Stimulated activated CD8-positive, alpha-beta memory T cell treated with anti-CD3 and anti-CD28 coated beads, Interleukin-4, amount 100 ng/mL, for 4 hours (primary cell): ENCODE measurements at regions not wholly inside any gene's neighbourhood (a gene's known extent, or its start where the extent isn't known, plus 50 kb on each side); places are given as distances from the start of the nearest gene placed in this dataset.
A peak's percentile ranks its signal among the peaks of the same experiment; 100 is the strongest.

Source experiments
- DNase-seq, 2 donors: peaks; one replicate each; pipeline ENCODE4 v3.0.0-alpha.2; 2020; ENCODE audit warnings: low read depth in 2 of 2, low spot score in 1 of 2

- DNase-seq: no peak
Observed at GRCh38 chr1:34406833-34407539, 230.3 kb downstream of the C1orf94 start.

GRCh38 chr1:34408011-34408410 lies 231.3 kb downstream of the C1orf94 start:
- DNase-seq: no peak

GRCh38 chr1:34409689-34410229 lies 233.1 kb downstream of the C1orf94 start:
- no peak for DNase-seq

- DNase-seq: no peak
Observed at GRCh38 chr1:34412598-34413370, 236.1 kb downstream of the C1orf94 start.

DNA sequence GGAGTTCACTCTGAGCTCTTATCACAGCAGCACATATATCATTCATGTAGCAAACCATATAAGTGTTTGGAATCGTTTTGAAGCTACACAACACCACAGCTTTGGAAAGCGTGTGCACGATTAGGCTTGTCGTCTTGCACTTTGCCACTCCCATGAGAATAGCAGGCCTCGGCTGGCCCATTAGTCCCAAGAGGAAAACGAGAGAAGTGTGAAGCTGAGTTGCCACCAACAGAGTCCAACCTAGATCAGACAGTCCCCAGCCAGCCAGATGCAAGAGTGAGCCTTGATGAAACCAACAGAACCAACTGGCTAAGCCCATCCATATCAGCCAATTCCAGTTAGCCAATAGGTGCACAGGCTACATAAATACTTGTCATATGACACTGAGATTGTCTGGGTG lies 238.4 kb downstream of the C1orf94 start:
- no peak for DNase-seq

GRCh38 chr1:34418166-34418565 lies 241.5 kb downstream of the C1orf94 start:
- no peak for DNase-seq

DNA sequence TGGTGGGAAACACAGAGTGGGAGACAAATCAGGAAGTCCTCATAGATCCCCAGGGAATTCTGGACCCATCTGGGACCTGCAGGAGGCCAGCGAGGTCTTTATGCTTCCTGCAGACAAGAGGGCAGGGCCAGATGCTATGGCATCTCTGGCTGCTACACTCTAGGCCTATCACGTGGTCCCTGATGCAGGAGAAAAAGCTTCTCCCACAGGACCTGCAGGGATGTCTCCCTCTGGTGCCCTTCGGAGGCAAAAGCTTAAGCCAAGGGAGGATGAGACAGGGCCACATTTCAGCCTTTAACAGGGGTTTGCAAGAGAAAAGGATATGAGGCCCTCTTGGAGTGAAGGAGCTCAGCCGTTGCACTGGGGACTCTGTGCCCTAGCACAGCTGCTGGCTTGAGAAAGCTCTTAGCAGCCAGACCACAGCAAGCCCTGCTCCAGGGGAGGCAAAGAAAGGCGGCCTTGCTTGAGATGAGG lies 243.0 kb downstream of the C1orf94 start:
- no peak for DNase-seq

- no peak for DNase-seq
Observed at GRCh38 chr1:34425046-34425445, 248.3 kb downstream of the C1orf94 start.

DNA sequence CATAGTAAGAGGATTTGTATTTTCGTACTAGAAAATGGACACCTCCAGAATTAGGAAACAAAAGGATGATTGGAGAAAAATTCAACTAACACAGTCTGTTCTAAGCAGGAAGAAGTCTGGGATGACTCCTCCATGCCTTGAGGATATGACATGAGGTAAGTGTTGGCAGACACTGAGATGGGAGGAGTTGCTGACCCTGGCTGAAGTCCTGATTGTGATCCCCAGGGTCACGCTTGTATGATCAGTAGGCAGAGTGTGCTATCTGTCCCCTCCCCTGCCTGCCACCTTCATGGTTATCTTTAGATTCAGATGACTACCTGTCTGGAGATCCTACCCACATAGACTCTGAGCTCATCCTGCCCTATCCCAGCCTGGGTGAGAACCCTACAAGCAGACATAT lies 249.1 kb downstream of the C1orf94 start:
- DNase-seq: no peak

GRCh38 chr1:34426325-34426896 lies 249.7 kb downstream of the C1orf94 start:
- DNase-seq: no peak

GRCh38 chr1:34427170-34427569 lies 250.5 kb downstream of the C1orf94 start:
- no peak for DNase-seq

DNA sequence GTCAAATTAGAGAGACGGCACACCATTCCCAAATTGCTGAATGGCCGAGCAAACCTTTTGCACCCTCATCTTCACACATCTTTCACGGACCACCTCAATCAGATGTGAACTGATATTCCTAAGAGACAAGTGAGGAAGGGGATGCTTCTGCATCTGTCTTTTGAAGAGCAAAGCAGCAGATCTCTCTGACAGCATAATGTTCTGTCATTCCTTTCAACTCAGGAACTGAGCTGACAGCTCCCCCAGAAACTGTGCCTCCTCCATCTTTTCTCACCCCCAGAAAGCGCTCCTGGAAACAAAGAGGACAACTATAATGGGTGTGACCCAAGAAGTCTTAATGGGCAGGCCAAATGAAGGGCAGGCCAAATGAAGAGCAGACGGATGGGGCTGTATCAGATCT lies 256.4 kb downstream of the C1orf94 start:
- DNase-seq: no peak

DNA sequence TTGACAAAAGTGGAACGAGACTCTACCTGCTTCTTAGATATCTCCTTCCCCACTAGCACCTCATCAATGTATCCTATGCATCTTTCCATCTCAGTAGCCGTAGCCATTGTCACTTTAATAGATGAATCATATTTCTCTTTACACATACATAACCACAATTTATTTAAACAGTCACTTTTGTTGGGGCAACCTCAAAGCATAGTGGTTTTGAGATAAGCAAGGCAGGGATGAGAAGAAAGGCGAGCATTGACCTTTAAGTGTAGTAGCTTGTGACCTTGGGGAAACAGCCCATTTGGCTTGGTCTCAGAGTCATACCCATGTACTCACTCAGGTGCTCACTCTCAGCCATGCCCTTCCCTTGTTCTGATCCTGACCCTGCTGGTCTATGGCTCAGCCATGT lies 260.1 kb downstream of the C1orf94 start:
- DNase-seq: no peak

DNA sequence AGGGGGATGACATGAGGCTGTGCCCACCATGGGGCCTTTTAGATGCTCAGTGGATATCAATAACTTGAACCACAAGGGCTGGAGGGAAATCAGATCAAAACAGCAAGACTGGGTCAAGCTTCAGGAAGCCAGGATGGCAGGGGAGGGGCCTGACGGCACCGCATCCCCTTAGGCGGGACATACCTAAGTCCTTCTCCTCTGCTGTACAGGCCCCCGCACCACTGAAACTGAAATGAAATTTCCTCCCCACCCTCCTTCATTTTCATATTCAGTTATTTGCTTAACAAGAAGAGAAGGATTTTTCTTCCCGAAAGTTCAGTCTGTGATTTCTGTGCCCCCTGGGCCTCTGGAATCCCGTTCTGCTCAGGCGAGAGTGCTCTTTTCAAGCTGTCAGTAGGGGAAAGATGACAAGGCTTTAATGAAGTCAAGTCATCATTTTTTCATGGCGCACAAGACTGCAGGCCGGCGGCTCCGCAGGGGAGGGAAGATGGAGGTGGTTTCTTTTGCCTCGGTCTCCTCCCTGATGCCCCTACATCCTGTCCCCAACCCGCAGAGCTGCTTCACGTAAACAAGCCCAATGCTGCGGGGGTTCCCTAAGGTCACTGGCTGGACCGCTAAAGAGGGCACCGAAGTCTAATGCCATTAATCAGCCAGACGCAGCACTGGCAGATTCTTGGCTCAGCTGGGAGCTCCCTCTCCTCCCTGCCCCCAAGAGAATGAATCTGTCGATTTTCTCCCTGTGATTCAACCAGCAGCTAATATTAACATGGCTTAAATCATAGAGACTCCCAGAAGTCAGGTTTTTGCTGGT lies 264.8 kb downstream of the C1orf94 start:
- no peak for DNase-seq

GRCh38 chr1:34444516-34444915 lies 267.8 kb downstream of the C1orf94 start:
- DNase-seq: no peak

- no peak for DNase-seq
Observed at GRCh38 chr1:34450325-34450724, 273.6 kb downstream of the C1orf94 start.

DNA sequence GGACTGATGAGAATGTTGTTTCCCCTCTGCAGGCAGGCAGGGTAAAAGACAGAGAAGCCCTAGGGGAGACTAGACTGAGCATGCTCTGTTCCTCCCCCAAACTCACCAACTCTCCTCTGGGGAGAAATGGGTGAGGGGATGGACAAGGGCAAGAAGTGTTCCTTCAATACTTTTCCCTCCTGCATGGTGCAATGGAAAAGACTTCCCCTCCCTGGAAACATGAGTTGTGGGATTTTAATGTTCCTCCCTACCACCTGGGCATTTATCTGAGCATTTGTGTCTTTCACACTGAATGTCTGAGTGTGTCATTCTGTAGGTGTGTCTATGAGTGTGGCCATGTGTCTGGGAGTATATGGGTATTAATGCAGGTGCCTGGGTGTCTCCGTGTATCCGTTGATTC lies 275.7 kb downstream of the C1orf94 start:
- no peak for DNase-seq

DNA sequence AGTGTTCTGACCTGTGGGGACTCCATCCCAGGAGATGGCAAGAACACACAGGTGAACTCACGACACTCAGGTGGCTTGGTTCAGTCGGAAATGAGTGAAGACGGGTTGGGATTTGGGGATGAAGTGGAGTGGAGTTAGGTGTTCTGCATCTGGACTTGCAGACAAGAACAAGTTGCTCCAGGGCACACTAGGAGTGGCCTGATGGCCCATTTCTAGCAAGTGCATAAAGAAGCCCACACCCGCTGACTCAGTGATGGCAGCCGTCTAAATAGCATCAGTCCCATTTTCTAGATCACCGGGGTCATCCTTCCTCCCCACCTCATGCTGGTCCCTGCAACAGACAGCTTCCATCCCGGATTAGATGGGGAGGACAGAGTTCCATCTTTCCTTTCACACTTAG lies 278.4 kb downstream of the C1orf94 start:
- DNase-seq: no peak

DNA sequence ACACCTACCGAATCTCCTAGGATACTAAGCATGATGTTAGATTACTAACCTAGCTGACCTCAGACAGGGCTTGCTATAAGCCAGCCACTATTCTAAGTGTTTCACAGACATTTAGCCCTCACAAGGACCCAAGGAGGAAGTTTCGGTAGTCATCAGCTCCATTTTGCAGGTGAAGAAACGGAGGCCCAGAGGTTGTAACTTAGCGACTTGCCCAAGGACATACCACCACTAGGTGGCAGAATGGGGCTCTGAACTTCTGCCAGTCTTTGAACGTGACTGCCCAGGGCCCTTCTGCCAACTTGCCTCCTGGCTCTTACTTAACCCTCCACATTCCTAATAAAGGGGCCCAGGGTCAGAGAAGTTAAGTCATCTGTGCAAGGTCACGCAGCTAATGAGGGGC lies 283.5 kb downstream of the C1orf94 start:
- peak in 1 of 2 donors; percentile 1 for DNase-seq

DNA sequence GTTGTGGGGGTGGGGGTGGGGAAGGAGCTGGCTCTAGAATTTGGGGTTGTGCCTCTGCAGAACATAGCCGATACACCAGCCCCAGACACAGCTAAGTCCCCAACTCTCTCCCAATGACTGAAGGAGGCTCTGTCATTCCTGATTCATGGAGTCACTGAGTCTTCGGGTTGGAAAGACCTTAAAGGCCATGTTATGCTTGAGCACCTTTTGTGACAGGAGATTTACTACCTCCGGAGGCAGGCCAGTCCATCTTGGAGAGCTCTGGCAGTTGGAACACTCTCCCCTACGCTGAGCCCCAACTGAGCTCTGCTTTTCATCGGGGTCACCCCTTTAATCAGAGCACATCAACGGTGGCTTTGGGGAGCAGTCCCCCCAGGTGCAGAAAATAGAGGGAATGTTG lies 284.4 kb upstream of the GJB5 start:
- DNase-seq: no peak

GRCh38 chr1:34474566-34474965 lies 280.3 kb upstream of the GJB5 start:
- DNase-seq: no peak
